Activated CD8-positive, alpha-beta memory T cell treated with anti-CD3 and anti-CD28 coated beads, Interleukin-2, amount 50 U/mL, for 24 hours (primary cell): ENCODE measurements at regions not wholly inside any gene's neighbourhood (a gene's known extent, or its start where the extent isn't known, plus 50 kb on each side); places are given as distances from the start of the nearest gene placed in this dataset.
A peak's percentile ranks its signal among the peaks of the same experiment; 100 is the strongest.
"Not testable (repeated sequence)": the region's sequence is repeated elsewhere in the genome, so short reads cannot be mapped to it uniquely, and the experiment has no call there.

Experiments used
- DNase-seq: peaks from one replicate; pipeline ENCODE4 v3.0.0-alpha.2; 2020; ENCODE audit errors: extremely low read depth

DNA sequence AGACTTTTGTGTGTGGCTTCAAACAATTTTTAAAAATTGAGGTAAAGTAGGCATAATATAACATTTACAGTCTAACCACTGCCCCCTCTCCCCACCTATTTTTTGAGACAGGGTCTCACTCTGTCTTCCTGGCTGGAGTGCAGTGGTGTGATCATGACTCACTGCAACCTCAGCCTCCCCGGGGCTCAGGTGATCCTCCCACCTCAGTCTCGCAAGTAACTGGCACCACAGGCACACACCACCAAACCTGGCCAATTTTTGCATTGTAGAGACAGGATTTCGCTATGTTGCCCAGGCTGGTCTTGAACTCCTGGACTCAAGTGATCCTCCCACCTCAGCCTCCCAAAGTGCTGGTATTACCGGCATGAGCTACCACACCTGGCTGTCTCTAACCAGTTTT lies 161.8 kb downstream of the GOSR1 start:
- not testable (repeated sequence) for DNase-seq

DNA sequence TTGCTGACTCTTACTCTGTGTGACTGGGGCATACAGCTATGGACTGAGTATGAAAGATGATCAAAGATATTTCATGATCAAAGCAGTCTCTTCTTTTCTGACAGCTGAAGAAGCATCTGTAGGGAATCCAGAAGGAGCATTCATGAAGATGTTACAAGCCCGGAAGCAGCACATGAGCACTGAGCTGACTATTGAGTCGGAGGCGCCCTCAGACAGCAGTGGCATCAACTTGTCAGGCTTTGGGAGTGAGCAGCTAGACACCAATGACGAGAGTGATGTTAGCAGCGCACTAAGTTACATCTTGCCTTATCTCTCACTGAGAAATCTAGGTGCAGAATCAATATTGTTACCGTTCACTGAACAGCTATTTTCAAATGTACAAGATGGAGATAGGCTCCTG lies 154.4 kb downstream of the GOSR1 start:
- DNase-seq: not testable (repeated sequence)

DNA sequence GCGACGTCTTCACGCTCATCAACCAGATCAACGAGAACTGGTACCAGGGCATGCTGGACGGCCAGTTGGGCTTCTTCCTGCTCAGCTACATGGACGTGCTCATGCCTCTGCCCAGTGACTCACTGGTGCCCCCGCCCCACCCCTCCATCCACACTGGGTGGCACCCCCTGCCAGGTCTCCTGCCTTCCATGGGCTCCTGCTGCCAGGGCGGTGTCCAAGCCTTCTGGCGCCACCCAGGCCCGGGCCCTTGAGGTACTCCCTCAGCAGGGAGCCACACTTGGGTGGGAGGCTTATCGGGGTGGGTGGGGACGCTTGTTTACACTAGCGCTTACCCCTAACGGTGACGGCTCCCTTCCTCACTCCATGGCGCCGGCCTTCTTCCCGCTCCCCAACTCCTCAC lies 148.2 kb downstream of the GOSR1 start:
- DNase-seq: not testable (repeated sequence)

DNA sequence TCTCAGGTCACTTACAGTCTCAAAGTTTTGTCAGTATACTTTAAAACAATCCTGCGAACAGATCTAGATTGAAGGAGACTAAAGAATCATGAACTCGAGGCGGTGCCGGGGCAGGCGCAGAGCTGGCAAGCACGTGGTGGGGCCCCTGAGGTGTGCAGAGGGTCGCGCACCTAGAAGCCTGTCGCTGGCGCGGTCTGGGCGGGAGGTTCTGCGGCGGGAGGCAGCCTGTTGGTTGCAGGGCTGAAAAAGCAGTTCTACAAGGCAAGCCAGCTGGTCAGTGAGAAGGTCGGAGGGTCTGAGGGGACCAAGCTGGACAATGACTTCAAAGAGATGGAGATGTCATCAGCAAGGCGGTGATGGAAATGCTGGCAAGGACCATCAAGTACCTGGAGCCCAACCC lies 147.0 kb downstream of the GOSR1 start:
- DNase-seq: not testable (repeated sequence)

DNA sequence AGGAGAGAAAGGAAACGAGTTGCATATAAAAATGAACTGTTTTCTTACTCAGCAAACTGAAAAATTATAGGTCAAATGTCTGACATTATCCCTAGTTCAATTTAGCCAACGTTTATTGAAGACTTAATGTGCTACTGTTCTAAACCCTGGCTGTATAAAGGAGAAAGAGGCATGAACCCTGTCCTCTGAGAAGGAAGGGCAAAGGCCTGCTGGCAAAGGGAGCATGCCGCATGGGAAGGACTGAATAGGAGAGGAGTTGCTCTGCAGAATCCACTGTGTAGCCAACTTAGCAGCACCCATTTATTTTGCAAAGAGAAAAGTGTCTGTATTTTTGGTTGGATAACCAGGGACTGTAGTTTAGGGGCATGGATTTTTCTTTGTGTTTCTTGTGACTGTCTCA lies 132.5 kb downstream of the GOSR1 start:
- not testable (repeated sequence) for DNase-seq

DNA sequence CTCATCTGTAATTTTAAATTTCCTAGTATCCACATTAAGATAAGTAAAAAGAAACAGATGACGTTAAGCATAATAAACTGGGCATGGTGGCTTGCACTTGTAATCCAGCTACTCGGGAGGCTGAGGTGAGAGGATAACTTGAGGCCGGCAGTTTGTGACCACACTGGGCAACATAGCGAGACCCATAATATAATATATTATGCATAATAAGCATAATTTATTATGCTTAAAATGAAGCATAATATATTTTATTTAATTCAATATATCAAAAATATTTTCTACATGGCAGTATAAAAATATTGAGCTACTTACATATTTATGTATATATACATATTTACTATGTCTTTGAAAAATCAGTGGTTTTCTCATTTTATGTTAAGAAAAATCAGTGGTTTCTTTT lies 128.3 kb downstream of the GOSR1 start:
- no peak for DNase-seq

DNA sequence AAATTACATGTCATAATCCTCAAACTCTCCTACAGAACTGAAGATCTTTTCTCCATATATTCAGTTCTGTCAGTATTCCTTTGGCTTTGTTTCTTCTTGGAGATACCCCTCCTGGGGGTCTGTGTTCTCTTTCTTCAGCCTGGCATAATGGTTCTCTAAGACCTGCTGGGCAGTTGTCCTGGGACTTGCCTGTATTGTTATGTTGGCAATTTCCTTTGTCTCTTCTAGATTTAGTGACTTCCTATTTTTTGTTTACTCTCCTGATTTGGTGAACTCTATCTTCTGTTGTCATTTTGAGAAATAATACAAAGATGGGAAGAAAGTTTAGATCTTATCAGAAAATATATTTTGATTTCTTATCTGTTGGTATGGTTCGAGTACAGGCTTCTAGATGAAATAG lies 127.8 kb downstream of the GOSR1 start:
- DNase-seq: no peak

DNA sequence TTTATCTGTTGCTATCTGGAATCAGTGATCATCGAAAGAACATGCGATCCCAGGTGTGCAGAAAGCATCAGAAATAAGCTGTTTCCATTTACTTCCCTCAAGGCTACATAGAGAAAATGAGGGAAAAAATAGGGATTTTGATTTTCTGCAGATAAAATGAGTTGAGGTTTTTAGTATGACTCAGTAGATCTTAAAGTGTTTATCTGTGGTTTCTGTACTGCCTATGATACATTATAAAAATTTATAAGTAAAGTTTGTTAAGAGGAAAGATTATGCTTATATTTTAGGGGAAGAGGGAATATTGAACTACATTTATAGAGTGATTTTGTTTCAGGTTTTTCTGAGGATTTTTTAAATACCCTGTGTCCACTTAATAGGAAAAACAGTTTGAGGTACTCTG lies 125.2 kb downstream of the GOSR1 start:
- not testable (repeated sequence) for DNase-seq

DNA sequence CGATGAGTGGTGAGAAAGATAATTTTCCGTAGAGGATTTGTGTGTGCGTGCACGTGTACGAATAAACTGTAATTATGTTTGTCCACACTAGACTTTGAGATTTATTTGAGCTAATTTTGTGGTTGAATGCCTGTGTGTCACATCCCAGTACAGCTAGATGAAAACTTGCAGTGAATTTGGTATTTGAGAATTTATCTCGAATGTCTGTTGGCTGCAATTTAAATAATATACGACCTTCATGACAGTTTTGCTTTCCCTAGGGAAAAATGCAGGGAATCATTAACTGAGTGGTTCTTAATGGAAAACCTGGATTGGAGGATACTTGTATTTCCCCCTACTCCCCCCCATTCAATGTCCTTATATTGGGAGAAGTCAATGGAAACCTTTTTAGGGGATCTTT lies 124.8 kb downstream of the GOSR1 start:
- not testable (repeated sequence) for DNase-seq

DNA sequence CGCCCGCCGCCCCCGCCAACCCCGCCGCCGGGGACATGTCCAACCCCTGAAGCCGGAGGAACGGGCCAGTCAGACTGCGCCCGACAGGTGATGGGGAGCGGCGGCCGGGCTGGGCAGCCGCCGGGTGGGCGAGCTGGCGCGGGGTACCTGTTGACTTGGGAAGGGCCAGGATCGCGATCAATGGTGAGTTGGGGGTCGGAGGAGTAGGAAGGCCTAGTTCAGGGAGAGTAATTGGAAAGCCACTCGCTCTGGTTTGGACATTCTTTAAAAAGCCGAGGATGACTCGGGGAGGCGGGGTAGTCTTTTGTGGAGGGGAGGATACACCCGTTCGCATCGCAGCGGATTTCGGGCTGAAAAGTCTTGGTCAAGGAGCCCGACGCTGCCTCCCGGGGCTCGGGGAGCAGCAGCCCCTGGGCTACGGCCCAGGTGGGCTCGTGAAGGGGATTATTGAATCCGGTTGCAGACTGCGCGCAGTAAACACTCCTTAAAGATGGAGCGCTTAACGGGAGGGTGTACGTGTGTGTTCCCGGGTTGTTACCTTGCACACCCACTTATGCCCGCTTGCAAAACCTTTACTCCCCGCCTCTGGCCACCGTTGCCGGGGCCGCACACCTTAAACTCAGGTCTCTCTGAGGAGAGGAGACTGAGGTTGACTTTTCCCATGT lies 123.8 kb downstream of the GOSR1 start:
- no peak for DNase-seq

DNA sequence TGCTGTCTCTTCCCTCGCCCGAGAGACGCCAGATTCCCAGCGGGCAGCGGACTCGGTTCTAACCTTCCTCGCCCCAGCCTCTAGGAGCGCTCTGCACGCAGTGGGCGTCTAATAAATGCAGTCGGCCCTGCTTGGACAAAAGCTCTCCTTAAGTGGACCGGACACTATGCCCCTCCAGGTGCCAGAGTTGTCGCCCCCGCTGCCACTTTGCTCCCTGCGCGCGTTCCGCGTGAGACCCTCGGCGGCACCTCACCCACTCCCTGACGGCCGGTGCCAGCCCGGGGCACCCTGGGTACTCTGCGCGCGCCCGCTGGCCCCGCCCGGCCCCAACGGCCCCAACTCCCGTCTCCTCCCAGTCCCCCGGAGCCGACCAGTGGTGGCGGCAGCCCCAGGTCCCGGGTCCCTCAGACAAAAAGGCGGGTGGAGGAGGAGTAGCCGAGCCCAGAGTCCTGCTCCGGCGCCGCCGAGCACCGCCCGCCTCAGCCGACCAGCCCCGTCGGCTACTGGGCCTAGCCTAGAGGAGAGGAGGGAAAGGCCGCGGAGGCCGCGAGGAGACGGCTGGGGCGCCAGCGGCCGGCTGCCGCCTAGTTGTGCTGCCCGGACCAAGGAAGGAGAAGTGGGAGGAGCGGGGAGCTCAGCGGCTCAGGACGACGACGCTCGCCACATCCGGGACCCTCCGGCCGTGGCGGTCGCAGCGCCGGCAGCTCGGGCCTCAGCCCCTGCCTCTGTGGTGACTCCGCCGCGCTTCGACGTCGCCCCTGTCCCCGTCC lies 123.0 kb downstream of the GOSR1 start:
- peak; percentile 21 for DNase-seq

DNA sequence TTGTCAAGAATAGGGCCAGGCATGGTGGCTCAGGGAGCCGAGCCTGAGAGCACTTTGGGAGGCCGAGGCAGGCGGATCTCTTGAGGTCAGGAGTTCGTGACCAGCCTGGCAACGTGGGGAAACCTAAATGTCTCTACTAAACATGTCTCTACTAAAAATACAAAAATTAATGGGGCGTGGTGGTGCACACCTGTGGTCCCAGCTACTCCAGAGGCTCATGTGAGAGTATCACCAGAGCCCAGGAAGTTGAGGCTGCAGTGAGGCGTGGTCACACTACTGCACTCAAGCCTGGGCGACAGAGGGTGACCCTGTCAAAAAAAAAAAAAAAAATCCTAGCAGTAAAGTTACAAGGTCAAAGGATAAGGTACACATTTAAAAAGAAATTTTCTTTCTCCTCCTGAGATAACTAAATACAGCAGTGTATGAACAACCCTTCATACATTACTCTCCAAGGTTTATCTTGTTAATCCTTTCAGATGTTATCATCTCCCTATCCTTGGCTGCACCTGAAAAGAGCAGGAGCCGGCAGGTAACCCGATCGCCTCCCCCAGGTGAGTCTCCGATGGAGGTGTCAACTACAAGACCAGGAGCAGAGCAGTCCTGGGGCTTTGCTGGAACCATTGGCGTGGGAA lies 122.3 kb downstream of the GOSR1 start:
- DNase-seq: no peak

DNA sequence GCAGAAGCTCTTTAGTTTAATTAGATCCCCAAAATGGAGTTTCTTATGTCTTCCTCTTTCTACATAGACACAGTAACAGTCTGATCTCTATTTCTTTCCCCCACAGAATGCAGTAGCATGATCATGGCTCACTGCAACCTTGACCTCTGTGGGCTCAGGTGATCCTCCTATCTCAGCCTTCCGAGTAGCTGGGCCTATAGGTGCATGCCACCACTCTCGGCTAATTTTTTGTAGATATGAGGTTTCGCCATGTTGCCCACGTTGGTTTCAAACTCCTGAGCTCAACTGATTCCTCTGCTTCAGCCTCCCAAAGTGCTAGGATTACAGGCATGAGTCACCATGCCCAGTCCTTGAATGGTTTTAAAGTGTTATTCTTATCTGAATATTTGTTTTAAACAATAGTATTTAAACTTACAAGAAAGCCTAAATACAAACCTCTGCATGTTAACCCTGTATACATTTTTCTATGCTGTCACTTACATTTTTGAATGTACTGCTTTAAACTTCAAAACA lies 120.6 kb downstream of the GOSR1 start:
- no peak for DNase-seq

DNA sequence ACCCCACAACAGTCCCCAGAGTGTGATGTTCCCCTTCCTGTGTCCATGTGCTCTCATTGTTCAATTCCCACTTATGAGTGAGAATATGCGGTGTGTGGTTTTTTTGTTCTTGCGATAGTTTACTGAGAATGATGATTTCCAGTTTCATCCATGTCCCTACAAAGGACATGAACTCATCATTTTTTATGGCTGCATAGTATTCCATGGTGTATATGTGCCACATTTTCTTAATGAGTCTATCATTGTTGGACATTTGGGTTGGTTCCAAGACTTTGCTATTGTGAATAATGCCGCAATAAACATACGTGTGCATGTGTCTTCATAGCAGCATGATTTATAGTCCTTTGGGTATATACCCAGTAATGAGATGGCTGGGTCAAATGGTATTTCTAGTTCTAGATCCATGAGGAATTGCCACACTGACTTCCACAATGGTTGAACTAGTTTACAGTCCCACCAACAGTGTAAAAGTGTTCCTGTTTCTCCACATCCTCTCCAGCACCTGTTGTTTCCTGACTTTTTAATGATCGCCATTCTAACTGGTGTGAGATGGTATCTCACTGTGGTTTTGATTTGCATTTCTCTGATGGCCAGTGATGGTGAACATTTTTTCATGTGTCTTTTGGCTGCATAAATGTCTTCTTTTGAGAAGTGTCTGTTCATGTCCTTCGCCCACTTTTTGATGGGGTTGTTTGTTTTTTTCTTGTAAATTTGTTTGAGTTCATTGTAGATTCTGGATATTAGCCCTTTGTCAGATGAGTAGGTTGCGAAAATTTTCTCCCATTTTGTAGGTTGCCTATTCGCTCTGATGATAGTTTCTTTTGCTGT lies 120.0 kb downstream of the GOSR1 start:
- DNase-seq: not testable (repeated sequence)

DNA sequence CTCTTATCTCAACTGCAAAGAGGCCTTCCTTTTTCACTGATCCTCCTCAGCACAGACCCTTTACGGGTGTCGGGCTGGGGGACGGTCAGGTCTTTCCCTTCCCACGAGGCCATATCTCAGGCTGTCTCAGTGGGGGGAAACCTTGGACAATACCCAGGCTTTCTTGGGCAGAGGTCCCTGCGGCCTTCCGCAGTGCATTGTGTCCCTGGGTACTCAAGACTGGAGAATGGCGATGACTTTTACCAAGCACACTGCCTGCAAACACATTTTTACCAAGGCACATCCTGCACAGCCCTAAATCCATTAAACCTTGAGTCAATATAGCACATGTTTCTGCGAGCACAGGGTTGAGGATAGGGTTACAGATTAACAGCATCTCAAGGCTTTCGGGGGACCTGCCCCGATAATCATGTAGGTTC lies 117.8 kb downstream of the GOSR1 start:
- not testable (repeated sequence) for DNase-seq

DNA sequence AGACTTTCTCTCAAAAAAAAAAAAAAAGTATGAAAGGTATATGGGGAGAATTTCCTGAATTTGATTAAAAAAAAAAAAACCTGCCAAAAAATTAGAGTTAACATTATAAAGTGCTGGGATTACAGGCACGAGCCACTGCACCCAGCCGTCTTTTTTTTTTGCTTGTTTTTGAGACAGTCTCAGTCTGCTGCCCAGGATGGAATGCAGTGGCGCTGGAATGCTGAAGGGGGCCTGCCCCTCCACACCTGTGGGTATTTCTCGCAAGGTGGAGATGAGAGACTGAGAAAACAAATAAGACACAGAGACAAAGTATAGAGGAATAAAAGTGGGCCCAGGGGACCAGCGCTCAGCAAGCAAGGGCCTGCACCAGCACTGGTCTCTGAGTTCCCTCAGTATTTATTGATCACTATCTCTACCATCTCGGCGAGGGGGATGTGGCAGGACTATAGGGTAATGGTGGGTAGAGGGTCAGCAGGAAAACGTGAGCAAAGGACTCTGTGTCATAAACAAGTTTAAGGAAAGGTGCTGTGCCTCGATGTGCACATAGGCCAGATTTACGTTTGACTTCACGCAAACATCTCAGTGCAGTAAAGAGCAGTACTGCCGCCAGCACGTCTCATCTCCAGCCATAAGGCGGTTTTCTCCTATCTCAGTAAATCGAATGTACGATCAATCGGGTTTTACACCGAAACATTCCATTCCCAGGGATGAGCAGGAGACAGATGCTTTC lies 117.2 kb downstream of the GOSR1 start:
- DNase-seq: no peak

DNA sequence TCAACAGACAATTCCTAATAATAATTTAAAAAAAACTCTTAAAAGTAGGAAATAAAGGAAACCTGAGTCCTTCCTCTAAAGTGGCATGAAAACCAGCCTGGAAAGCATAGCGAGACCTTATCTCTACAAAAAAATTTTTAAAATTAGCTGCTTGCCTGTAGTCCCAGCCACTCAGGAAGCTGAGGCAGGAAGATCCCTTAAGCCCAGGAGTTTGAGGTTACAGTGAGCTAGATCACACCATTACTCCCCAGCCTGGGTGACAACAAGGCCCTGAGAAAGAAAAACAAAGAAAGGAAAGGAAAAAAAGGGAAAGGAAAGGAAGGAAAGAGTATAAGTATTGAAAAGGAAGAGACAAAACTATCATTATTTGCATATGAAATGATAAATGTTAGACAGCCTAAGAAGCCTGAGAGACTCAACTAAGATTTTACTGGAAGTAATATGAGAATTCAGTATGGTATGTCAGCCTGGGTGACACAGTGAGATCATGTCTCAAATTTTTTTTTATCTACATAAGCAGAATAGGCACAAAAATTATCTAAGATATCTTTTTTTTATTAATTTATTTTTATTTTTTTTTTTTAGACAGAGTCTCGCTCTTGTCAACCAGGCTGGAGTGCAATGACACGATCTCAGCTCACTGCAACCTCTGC lies 113.0 kb downstream of the GOSR1 start:
- DNase-seq: no peak

DNA sequence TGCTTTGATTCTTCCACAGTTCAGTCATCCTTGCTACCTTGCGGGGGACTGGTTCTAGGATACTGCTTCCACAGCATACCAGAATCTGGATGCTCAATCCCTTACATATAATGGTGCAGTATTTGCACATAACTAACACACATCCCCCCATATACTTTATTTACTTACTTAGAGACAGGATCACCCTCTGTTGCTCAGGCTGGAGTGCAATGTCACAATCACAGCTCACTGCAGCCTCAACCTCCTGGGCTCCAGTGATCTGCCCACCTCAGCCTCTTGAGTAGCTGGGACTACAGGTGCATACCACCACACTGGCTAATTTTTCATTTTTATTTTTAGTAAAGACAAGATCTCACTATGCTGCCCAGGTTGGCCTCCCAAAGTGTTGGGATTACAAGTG lies 112.2 kb downstream of the GOSR1 start:
- no peak for DNase-seq

DNA sequence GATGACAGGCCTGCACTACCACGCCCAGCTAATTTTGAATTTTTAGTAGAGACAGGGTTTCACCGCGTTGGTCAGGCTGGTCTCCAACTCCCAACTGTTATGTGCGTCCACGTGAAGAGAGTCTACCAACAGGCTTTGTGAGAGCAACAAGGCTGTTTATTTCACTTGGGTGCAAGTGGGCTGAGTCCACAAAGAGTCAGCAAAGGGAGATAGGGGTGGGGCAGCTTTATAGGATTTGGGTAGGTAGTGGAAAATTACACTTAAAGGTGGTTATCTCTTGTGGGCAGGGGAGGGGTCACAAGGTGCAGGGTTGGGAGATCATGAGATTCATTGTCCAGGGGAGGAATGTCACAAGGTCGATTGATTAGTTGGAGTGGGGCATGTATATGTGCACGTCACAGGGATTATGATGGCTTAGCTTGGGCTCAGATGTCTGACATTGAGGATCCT lies 111.6 kb downstream of the GOSR1 start:
- no peak for DNase-seq

DNA sequence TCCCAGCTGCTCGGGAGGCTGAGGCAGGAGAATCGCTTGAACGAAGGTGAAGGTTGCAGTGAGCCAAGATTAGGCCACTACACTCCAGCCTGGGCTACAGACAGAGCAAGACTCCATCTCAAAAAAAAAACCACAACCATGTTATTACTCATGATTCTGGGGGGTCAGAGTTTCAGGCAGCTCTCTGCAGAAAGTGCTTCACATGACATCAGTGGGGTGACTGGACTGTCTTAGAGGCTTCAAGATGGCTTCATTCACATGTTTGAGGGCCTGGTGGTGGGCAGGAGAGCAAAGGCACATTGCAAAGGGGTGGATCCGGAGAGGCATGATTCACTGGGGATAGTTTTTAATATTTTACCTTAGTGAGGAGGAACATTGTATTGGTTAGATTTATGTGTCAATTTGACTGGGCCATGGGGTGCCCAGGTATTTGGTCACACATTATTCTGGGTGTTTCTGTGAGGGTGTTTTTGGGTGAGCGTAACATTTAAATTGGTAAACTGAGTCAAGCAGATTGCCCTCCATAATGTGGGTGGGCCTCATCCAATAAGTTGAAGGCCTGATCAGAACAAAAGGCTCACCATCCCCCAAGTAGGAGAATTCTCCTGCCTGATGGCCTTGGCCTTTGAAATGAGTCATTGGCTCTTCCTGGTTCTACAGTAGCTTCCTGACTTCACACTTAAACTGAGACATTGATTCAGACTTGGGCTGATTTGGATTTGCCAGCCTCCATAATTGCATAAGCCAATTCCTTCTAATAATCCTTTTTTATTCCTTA lies 109.8 kb downstream of the GOSR1 start:
- no peak for DNase-seq
